GM10248 (cell line): ENCODE measurements at regions not wholly inside any gene's neighbourhood (a gene's known extent, or its start where the extent isn't known, plus 50 kb on each side); places are given as distances from the start of the nearest gene placed in this dataset.

Experiments used
- CTCF ChIA-PET: fragments of 300-600 bp; sonication (Branson Sonifier 250); formaldehyde crosslinking; extraction: SDS; loops from one replicate; lab custom pipeline; 2021; ENCODE audit warnings: antibody characterized with exemption; lab: Yijun Ruan, JAX
- POLR2A ChIA-PET: fragments of 350-650 bp; sonication (Branson Sonifier 250); formaldehyde crosslinking; extraction: SDS; loops from one replicate; lab custom pipeline; 2020; ENCODE audit warnings: antibody characterized with exemption; lab: Yijun Ruan, JAX
- DNase-seq: peaks from one replicate; pipeline ENCODE4 v3.0.0; 2012; ENCODE audit errors: extremely low spot score
- CTCF ChIP-seq: IDR thresholded peaks from 2 replicates; pipeline ENCODE4 v1.5.1; 2012; ENCODE audit warnings: mild to moderate bottlenecking, low read depth; ENCODE audit errors: extremely low read depth, missing control alignments, control extremely low read depth

GRCh38 chr6:99073223-99073622 lies 125.5 kb upstream of the FBXL4 start:
- TF ChIP-seq CTCF: no peak
- ChIA-PET CTCF (interaction anchor here (1.3 kb wide), 1 partner anchor 40 kb away, joined by 3 read pairs; no protein-coding TSS in a partner anchor), POLR2A (no interaction called here)
- no peak for DNase-seq

GRCh38 chr6:99066044-99066443 lies 118.3 kb upstream of the FBXL4 start:
- DNase-seq: no peak
- TF ChIP-seq CTCF: no peak
- ChIA-PET CTCF (no interaction called here), POLR2A (no interaction called here)

- TF ChIP-seq CTCF: no peak
- CTCF ChIA-PET: no interaction called here
- POLR2A ChIA-PET: no interaction called here
- DNase-seq: no peak
Measured at GRCh38 chr6:99064834-99065233, 117.1 kb upstream of the FBXL4 start.

GRCh38 chr6:99036672-99037071 lies 88.9 kb upstream of the FBXL4 start:
- no peak for TF ChIP-seq CTCF
- DNase-seq: no peak
- CTCF ChIA-PET: no interaction called here
- POLR2A ChIA-PET: no interaction called here

GRCh38 chr6:99032396-99032795 lies 84.7 kb upstream of the FBXL4 start:
- CTCF ChIA-PET: interaction anchor here (0.7 kb wide), 1 partner anchor 14 kb away, joined by 3 read pairs; no protein-coding TSS in a partner anchor
- DNase-seq: no peak
- TF ChIP-seq CTCF: no peak

GRCh38 chr6:99031957-99032356 lies 84.2 kb upstream of the FBXL4 start:
- ChIA-PET CTCF (interaction anchor here (0.7 to 0.9 kb wide), 2 partner anchors 14 to 15 kb away, joined by 3 read pairs; no protein-coding TSS in a partner anchor), POLR2A (no interaction called here)
- TF ChIP-seq CTCF: no peak
- no peak for DNase-seq

More at GRCh38 chr6:99032396-99032795, 84.7 kb upstream of the FBXL4 start:
- POLR2A ChIA-PET: no interaction called here
